GM12878 (cell line): ENCODE measurements at regions not wholly inside any gene's neighbourhood (a gene's known extent, or its start where the extent isn't known, plus 50 kb on each side); places are given as distances from the start of the nearest gene placed in this dataset.

ENCODE experiments used
- ATAC-seq: fragments of 200-7000 bp; cut with Tn5 transposase; 3 replicates; pipeline ENCODE4 v1.9.1; 2020; ENCODE audit warnings: mild to moderate bottlenecking, moderate library complexity
- BruUV-seq: library from RNA; stranded (reverse); fragments of 400-500 nt; replicated peaks from 2 replicates; lab custom pipeline; 2021; lab: Mats Ljungman, UMichigan
- CTCF ChIA-PET: fragments of 300-600 bp; sonication (Branson Sonifier 250); formaldehyde crosslinking; extraction: SDS; loops from one replicate; lab custom pipeline; 2021; ENCODE audit warnings: inconsistent platforms; lab: Yijun Ruan, JAX
- POLR2A ChIA-PET: fragments of 350-600 bp; formaldehyde crosslinking; extraction: SDS; loops from one replicate; lab custom pipeline; 2021; ENCODE audit warnings: inconsistent platforms; lab: Charles Lee
- RAD21 ChIA-PET: fragments of 300-600 bp; sonication (Branson Sonifier 250); formaldehyde crosslinking; loops from one replicate; lab custom pipeline; 2023; ENCODE audit warnings: antibody characterized with exemption; ENCODE audit not compliant: unreplicated experiment; lab: Charles Lee
- SMC1A ChIA-PET: fragments of 300-600 bp; sonication (Branson Sonifier 250); formaldehyde crosslinking; loops from one replicate; lab custom pipeline; 2023; ENCODE audit not compliant: unreplicated experiment, uncharacterized antibody; lab: Charles Lee
- DNase-seq: peaks from one replicate; pipeline ENCODE4 v3.0.0-alpha.2; 2011; ENCODE audit warnings: low read depth, low spot score
- FAIRE-seq: peaks from 3 replicates; lab custom pipeline; 2011; peaks lifted over from hg19 to GRCh38; lab: Jason Lieb, UNC
- H2AFZ ChIP-seq: 2 replicates; pipeline ENCODE4 v1.6.0; 2011; ENCODE audit warnings: low read depth, low read length, control low read depth; ENCODE audit not compliant: control insufficient read depth
- H3K27ac ChIP-seq: 2 replicates; pipeline ENCODE4 v1.5.1; 2011; ENCODE audit warnings: control low read depth; ENCODE audit not compliant: control insufficient read depth, insufficient read depth
- H3K27me3 ChIP-seq, 2 experiments: replicated peaks in 1 of 2; 2 replicates each; pipeline versions ENCODE4 v1.6.0 to v1.6.1; 2011; ENCODE audit warnings: low read length in 1 of 2; ENCODE audit not compliant: control insufficient read depth in 2 of 2, insufficient read depth in 2 of 2
- H3K36me3 ChIP-seq, 2 experiments: 2 replicates each; pipeline ENCODE4 v1.5.1; 2011; ENCODE audit warnings: low read length in 1 of 2; ENCODE audit not compliant: control insufficient read depth in 2 of 2, insufficient read depth in 2 of 2
- H3K4me1 ChIP-seq: 2 replicates; pipeline ENCODE4 v1.6.1; 2011; ENCODE audit warnings: mild to moderate bottlenecking, low read length, moderate library complexity, mixed read lengths; ENCODE audit not compliant: control insufficient read depth, insufficient read depth
- H3K4me2 ChIP-seq: 2 replicates; pipeline ENCODE4 v1.6.0; 2011; ENCODE audit warnings: control low read depth; ENCODE audit not compliant: control insufficient read depth, insufficient read depth
- H3K4me3 ChIP-seq: fragments of 200-600 bp; sonication (generic); 2 replicates; pipeline ENCODE4 v1.5.1; 2016
- H3K79me2 ChIP-seq: 2 replicates; pipeline ENCODE4 v1.6.0; 2011; ENCODE audit warnings: low read length; ENCODE audit not compliant: control insufficient read depth, insufficient read depth
- H3K9ac ChIP-seq: 2 replicates; pipeline ENCODE4 v1.8.0; 2011; ENCODE audit warnings: low read length, control low read depth, mixed read lengths; ENCODE audit not compliant: control insufficient read depth, insufficient read depth
- H3K9me3 ChIP-seq: replicated peaks from 3 replicates; pipeline ENCODE4 v1.5.1; 2011; ENCODE audit warnings: mild to moderate bottlenecking, low read length; ENCODE audit not compliant: control insufficient read depth, insufficient read depth
- H4K20me1 ChIP-seq: 2 replicates; pipeline ENCODE4 v1.6.0; 2011; ENCODE audit not compliant: control insufficient read depth, insufficient read depth
- BMI1 ChIP-seq: fragments of 450-650 bp; IDR thresholded peaks from 2 replicates; pipeline ENCODE4 v1.6.1; 2016; ENCODE audit warnings: mild to moderate bottlenecking, moderate library complexity, borderline replicate concordance
- CBX3 ChIP-seq: fragments of 200-600 bp; sonication (generic); IDR thresholded peaks from 2 replicates; pipeline ENCODE4 v1.6.1; 2016; ENCODE audit warnings: low read depth, borderline replicate concordance
- CREB1 ChIP-seq: IDR thresholded peaks from 2 replicates; pipeline ENCODE4 v1.6.1; 2012; ENCODE audit warnings: low read depth, mild to moderate bottlenecking, inconsistent platforms
- DPF2 ChIP-seq: fragments of 450-650 bp; IDR thresholded peaks from 2 replicates; pipeline ENCODE4 v1.6.1; 2017; ENCODE audit warnings: mild to moderate bottlenecking
- EP300 ChIP-seq, 2 experiments: fragments of 150-350 bp in 1 of 2; IDR thresholded peaks; 2 replicates each; pipeline ENCODE4 v1.6.1; 2011 to 2012; ENCODE audit warnings: low read depth in 2 of 2, low read length in 2 of 2, borderline replicate concordance in 1 of 2, improper control_type of control experiment in 1 of 2, inconsistent platforms in 1 of 2; ENCODE audit not compliant: control insufficient read depth in 1 of 2
- ESRRA ChIP-seq: IDR thresholded peaks from 2 replicates; pipeline ENCODE4 v1.6.1; 2012; ENCODE audit warnings: mild to moderate bottlenecking, low read length, improper control_type of control experiment
- ETV6 ChIP-seq, 2 experiments: fragments of 450-650 bp in 1 of 2; IDR thresholded peaks in 1 of 2; conservative IDR thresholded peaks in 1 of 2; 2 replicates each; pipeline ENCODE4 v1.6.1; 2014; ENCODE audit warnings: antibody characterized with exemption in 1 of 2, borderline replicate concordance in 1 of 2, low read depth in 1 of 2, mild to moderate bottlenecking in 1 of 2, moderate library complexity in 1 of 2
- FOXM1 ChIP-seq: IDR thresholded peaks from 2 replicates; pipeline ENCODE4 v1.6.1; 2012; ENCODE audit warnings: low read depth, mild to moderate bottlenecking, inconsistent platforms, low read length, moderate library complexity
- HSF1 ChIP-seq: fragments of 150-350 bp; IDR thresholded peaks from 2 replicates; pipeline ENCODE4 v1.6.1; 2014; ENCODE audit warnings: mild to moderate bottlenecking, low read depth, low read length
- POLR2A ChIP-seq: IDR thresholded peaks from 2 replicates; pipeline ENCODE4 v1.6.1; 2011; ENCODE audit warnings: low read depth, mild to moderate bottlenecking, low read length
- PRDM15 ChIP-seq: fragments of 450-650 bp; formaldehyde crosslinking; IDR thresholded peaks from 2 replicates; pipeline ENCODE4 v1.4.0; 2020; ENCODE audit warnings: mild to moderate bottlenecking, moderate library complexity
- RAD21 ChIP-seq: IDR thresholded peaks from 2 replicates; pipeline ENCODE4 v1.6.1; 2011; ENCODE audit warnings: mild to moderate bottlenecking, low read depth, low read length, moderate library complexity; ENCODE audit not compliant: insufficient read depth
- SREBF1 ChIP-seq: IDR thresholded peaks from 2 replicates; pipeline ENCODE4 v1.6.1; 2012; ENCODE audit warnings: mild to moderate bottlenecking, low read length
- YY1 ChIP-seq: IDR thresholded peaks from 2 replicates; pipeline ENCODE4 v1.6.1; 2011; ENCODE audit warnings: low read depth, mild to moderate bottlenecking, low read length
- WGBS: methylation state at CpG from one replicate; pipeline ENCODE4 v1.1.6; 2016; ENCODE audit warnings: low lambda C conversion rate; ENCODE audit not compliant: insufficient replicate concordance, insufficient coverage; ENCODE audit errors: missing lambda C conversion rate; 5-methylcytosine and 5-hydroxymethylcytosine counted together
- in situ Hi-C: fragments of 300-500 bp; cut with MboI; formaldehyde crosslinking; loops from 9 replicates; pipeline ENCODE4 v1.14.3; 2018; ENCODE audit warnings: mixed read lengths
- intact Hi-C: fragments of 100-400 bp; cut with micrococcal nuclease; formaldehyde crosslinking; loops from one replicate; pipeline ENCODE4 v1.14.2; 2022; ENCODE audit not compliant: unreplicated experiment

GRCh38 chr7:1292972-1293830, 60.5 kb downstream of the UNCX start:
- RAD21 ChIA-PET: no interaction called here
- Histone ChIP-seq H3K27ac (no peak overlapping the region), H3K9ac (no peak overlapping the region), H3K36me3 (no peaks in the 10 kb centered on the region), H3K9me3 (no peaks in the 10 kb centered on the region), H3K4me2 (no peak overlapping the region), H3K27me3 (peaks cover 0 to 4% of the 10 kb centered on the region in 2 experiments; a peak in 1 of 4 replicates), H3K4me1 (no peaks in the 10 kb centered on the region), H2AFZ (no peak overlapping the region), H3K4me3 (no peak overlapping the region), H3K79me2 (no peaks in the 10 kb centered on the region), H4K20me1 (no peaks in the 10 kb centered on the region)
- no peak for DNase-seq
- FAIRE-seq: no peak
- no peak for ATAC-seq
- no TSS peak for BruUV-seq
- CTCF ChIA-PET: no interaction called here
- intact Hi-C loops: no loop called here
- SMC1A ChIA-PET: no interaction called here
- 26% methylated on average over 23 of the region's 24 CpGs for WGBS
- TF ChIP-seq YY1: no peak
- TF ChIP-seq CREB1: no peak
- no peak for TF ChIP-seq EP300 (IDR thresholded peaks at IDR 0.05; ENCODE audit: borderline replicate concordance in 1 of 2, control insufficient read depth in 1 of 2, low read depth in 2 of 2, low read length in 2 of 2)
- no peak for TF ChIP-seq DPF2
- TF ChIP-seq ETV6 (conservative IDR thresholded peaks at IDR 0.05 in 1 of 2, IDR thresholded peaks at IDR 0.05 in 1 of 2; ENCODE audit: borderline replicate concordance in 1 of 2, low read depth in 1 of 2): no peak
- TF ChIP-seq FOXM1: no peak
- TF ChIP-seq POLR2A: no peak
- TF ChIP-seq CBX3: no peak
- TF ChIP-seq PRDM15 (CRISPR knock-in tag): no peak
- no peak for TF ChIP-seq SREBF1
- TF ChIP-seq ESRRA: no peak
- no peak for TF ChIP-seq HSF1
- TF ChIP-seq BMI1: no peak
- TF ChIP-seq RAD21: no peak
- in situ Hi-C loops: no loop called here
- POLR2A ChIA-PET: no interaction called here
